PC-9 (cell line): ENCODE measurements at regions not wholly inside any gene's neighbourhood (a gene's known extent, or its start where the extent isn't known, plus 50 kb on each side); places are given as distances from the start of the nearest gene placed in this dataset.
"Not testable (repeated sequence)": the region's sequence is repeated elsewhere in the genome, so short reads cannot be mapped to it uniquely, and the experiment has no call there.

Experiments
- BruUV-seq: library from RNA; stranded (reverse); fragments of 400-500 nt; replicated peaks from 2 replicates; lab custom pipeline; 2021; lab: Mats Ljungman, UMichigan
- CTCF ChIA-PET: fragments of 300-600 bp; sonication (Branson Sonifier 250); formaldehyde crosslinking; loops from one replicate; lab custom pipeline; 2022; ENCODE audit warnings: antibody characterized with exemption; lab: Charles Lee
- POLR2A ChIA-PET: fragments of 300-600 bp; sonication (Branson Sonifier 250); formaldehyde crosslinking; loops from one replicate; lab custom pipeline; 2022; ENCODE audit warnings: antibody characterized with exemption; ENCODE audit not compliant: unreplicated experiment; lab: Charles Lee
- DNase-seq, 2 experiments: peaks; one replicate each; pipeline versions ENCODE4 v3.0.0 to v3.0.0-alpha.2; 2015 to 2022; ENCODE audit warnings: mixed read lengths in 1 of 2
- H2AFZ ChIP-seq: fragments of 200-600 bp; sonication (generic); 2 replicates; pipeline ENCODE4 v1.8.1; 2017; ENCODE audit warnings: antibody characterized with exemption
- H3F3A ChIP-seq: fragments of 200-600 bp; sonication (generic); 2 replicates; pipeline ENCODE4 v1.8.1; 2017; ENCODE audit warnings: antibody characterized with exemption, mild to moderate bottlenecking, low read depth; ENCODE audit not compliant: insufficient read depth
- H3K27ac ChIP-seq: fragments of 200-600 bp; sonication (generic); 2 replicates; pipeline ENCODE4 v1.6.1; 2016; ENCODE audit warnings: mixed run types
- H3K27me3 ChIP-seq: fragments of 200-600 bp; sonication (generic); 2 replicates; pipeline ENCODE4 v1.6.1; 2016; ENCODE audit warnings: low read depth, mixed run types; ENCODE audit not compliant: insufficient read depth
- H3K36me3 ChIP-seq: fragments of 200-600 bp; sonication (generic); 2 replicates; pipeline ENCODE4 v1.6.1; 2016; ENCODE audit warnings: low read depth, mixed run types
- H3K4me1 ChIP-seq: fragments of 200-600 bp; sonication (generic); replicated peaks from 2 replicates; pipeline ENCODE4 v1.6.1; 2016; ENCODE audit warnings: mixed run types; ENCODE audit not compliant: insufficient read depth
- H3K4me2 ChIP-seq: fragments of 200-600 bp; sonication (generic); 2 replicates; pipeline ENCODE4 v1.6.1; 2017; ENCODE audit warnings: mixed run types
- H3K4me3 ChIP-seq: fragments of 200-600 bp; sonication (generic); 2 replicates; pipeline ENCODE4 v1.6.1; 2016; ENCODE audit warnings: mixed run types
- H3K79me2 ChIP-seq: fragments of 200-600 bp; sonication (generic); 2 replicates; pipeline ENCODE4 v1.6.1; 2017; ENCODE audit warnings: low read depth, mixed run types
- H3K9me2 ChIP-seq: fragments of 200-600 bp; sonication (generic); 2 replicates; pipeline ENCODE4 v1.8.1; 2017; ENCODE audit warnings: mild to moderate bottlenecking; ENCODE audit not compliant: insufficient read depth
- H3K9me3 ChIP-seq: fragments of 200-600 bp; sonication (generic); 2 replicates; pipeline ENCODE4 v1.8.1; 2016; ENCODE audit warnings: low read depth; ENCODE audit not compliant: insufficient read depth
- H4K20me1 ChIP-seq: fragments of 200-600 bp; sonication (generic); 2 replicates; pipeline ENCODE4 v1.8.1; 2017; ENCODE audit not compliant: insufficient read depth
- CTCF ChIP-seq: fragments of 200-600 bp; sonication (generic); conservative IDR thresholded peaks from 2 replicates; pipeline ENCODE4 v1.6.1; 2017; ENCODE audit warnings: mixed run types, antibody characterized with exemption, mild to moderate bottlenecking, moderate library complexity
- EZH2 ChIP-seq: fragments of 200-600 bp; sonication (generic); IDR thresholded peaks from 2 replicates; pipeline ENCODE4 v1.8.0; 2017; ENCODE audit warnings: antibody characterized with exemption, low read depth
- intact Hi-C: fragments of 100-400 bp; cut with micrococcal nuclease; formaldehyde crosslinking; loops from one replicate; pipeline ENCODE4 v1.10.0; 2022; ENCODE audit not compliant: unreplicated experiment

- POLR2A ChIA-PET: no interaction called here
- no peak for DNase-seq
- no peaks in the 10 kb centered on the region for H4K20me1 ChIP-seq
- H3K36me3 ChIP-seq: no peaks in the 10 kb centered on the region
- H3K4me2 ChIP-seq: no peak overlapping the region
- H2AFZ ChIP-seq: 0 out of 2 replicates have a peak overlapping the region, but pooled peaks have one; percentile 13
- H3K9me2 ChIP-seq: no peaks in the 10 kb centered on the region; the same call in 1 of the 2 replicates
- CTCF ChIA-PET: no interaction called here
- TF ChIP-seq CTCF (no peak), EZH2 (no peak)
- H3F3A ChIP-seq: no peaks in the 10 kb centered on the region
- H3K27me3 ChIP-seq: no peaks in the 10 kb centered on the region; the same call in 1 of the 2 replicates
- H3K27ac ChIP-seq: no peak overlapping the region
- H3K9me3 ChIP-seq: no peaks in the 10 kb centered on the region
- H3K4me1 ChIP-seq: no peaks in the 10 kb centered on the region
- intact Hi-C loops: no loop called here
- BruUV-seq: no TSS peak
- no peak overlapping the region for H3K4me3 ChIP-seq
- H3K79me2 ChIP-seq: no peaks in the 10 kb centered on the region
Observed at GRCh38 chr2:117335967-117336366, 478.5 kb upstream of the DDX18 start.

- H3F3A ChIP-seq: no peaks in the 10 kb centered on the region
- no peak overlapping the region for H3K27ac ChIP-seq
- intact Hi-C loops: no loop called here
- H3K4me2 ChIP-seq: no peak overlapping the region
- no peak overlapping the region for H3K4me3 ChIP-seq
- no peak for DNase-seq
- ChIA-PET CTCF (no interaction called here), POLR2A (no interaction called here)
- H2AFZ ChIP-seq: 0 out of 2 replicates have a peak overlapping the region, but pooled peaks have one; percentile 13
- no TSS peak for BruUV-seq
- no peaks in the 10 kb centered on the region for H3K36me3 ChIP-seq
- no peak for TF ChIP-seq EZH2
- no peak for TF ChIP-seq CTCF
- H3K27me3 ChIP-seq: no peaks in the 10 kb centered on the region; the same call in 1 of the 2 replicates
- H3K9me3 ChIP-seq: no peaks in the 10 kb centered on the region
- H3K4me1 ChIP-seq: no peaks in the 10 kb centered on the region
- H4K20me1 ChIP-seq: no peaks in the 10 kb centered on the region
- H3K79me2 ChIP-seq: no peaks in the 10 kb centered on the region
- H3K9me2 ChIP-seq: no peaks in the 10 kb centered on the region; the same call in 1 of the 2 replicates
Observed at GRCh38 chr2:117336496-117336895, 478.0 kb upstream of the DDX18 start.

GRCh38 chr2:117337981-117338380, 476.5 kb upstream of the DDX18 start:
- H4K20me1 ChIP-seq, H3K27ac ChIP-seq, intact Hi-C loops, H3K36me3 ChIP-seq, H3K4me1 ChIP-seq, H3K79me2 ChIP-seq, CTCF ChIA-PET, H3K4me3 ChIP-seq, H3K27me3 ChIP-seq, H3K4me2 ChIP-seq, POLR2A ChIA-PET, DNase-seq, H3K9me2 ChIP-seq, H2AFZ ChIP-seq, H3F3A ChIP-seq, H3K9me3 ChIP-seq, BruUV-seq: not testable (repeated sequence)

- no peaks in the 10 kb centered on the region; the same call in 1 of the 2 replicates for H3K9me2 ChIP-seq
- no peaks in the 10 kb centered on the region for H3K4me1 ChIP-seq
- H3K4me3 ChIP-seq: no peak overlapping the region
- no peaks in the 10 kb centered on the region for H3K79me2 ChIP-seq
- no peak overlapping the region for H2AFZ ChIP-seq
- no TSS peak for BruUV-seq
- ChIA-PET CTCF (no interaction called here), POLR2A (no interaction called here)
- H3K9me3 ChIP-seq: no peaks in the 10 kb centered on the region
- no peaks in the 10 kb centered on the region for H4K20me1 ChIP-seq
- no peak overlapping the region for H3K27ac ChIP-seq
- no peak for TF ChIP-seq EZH2
- no peak for TF ChIP-seq CTCF
- intact Hi-C loops: no loop called here
- DNase-seq: no peak
- H3K36me3 ChIP-seq: no peaks in the 10 kb centered on the region
- H3K4me2 ChIP-seq: no peak overlapping the region
- no peaks in the 10 kb centered on the region; the same call in 1 of the 2 replicates for H3K27me3 ChIP-seq
- H3F3A ChIP-seq: no peaks in the 10 kb centered on the region
Observed at GRCh38 chr2:117339980-117340379, 474.5 kb upstream of the DDX18 start.
